ENCODE measurements at regions not wholly inside any gene's neighbourhood (a gene's known extent, or its start where the extent isn't known, plus 50 kb on each side); places are given as distances from the start of the nearest gene placed in this dataset.

DNA sequence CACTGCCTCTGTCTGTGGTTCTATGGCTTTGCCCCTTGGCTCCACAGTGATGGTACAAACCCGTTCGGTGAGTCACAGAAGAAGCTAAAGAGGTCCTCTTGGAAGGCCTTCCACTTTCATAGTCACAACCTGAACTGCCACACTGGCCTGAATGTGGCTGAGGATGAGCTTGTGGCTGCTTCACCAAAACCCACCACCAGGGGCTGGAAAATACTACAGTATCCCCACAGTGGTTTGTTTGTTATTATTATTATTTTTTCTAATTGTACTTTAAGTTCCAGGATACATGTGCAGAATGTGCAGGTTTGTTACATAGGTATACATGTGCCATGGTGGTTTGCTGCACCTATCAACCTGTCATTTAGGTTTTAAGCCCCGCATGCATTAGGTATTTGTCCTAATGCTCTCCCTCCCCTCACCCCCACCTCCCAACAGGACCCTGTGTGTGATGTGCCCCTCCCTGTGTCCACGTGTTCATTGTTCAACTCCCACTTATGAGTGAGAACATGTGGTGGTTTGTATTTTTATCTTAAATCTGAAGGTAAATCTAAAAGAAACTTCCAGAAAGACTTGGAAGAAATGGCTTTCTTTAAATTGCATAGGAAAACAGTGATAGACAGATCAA, 160.8 kb upstream of the NPSR1 start:
- no peak for TF ChIP-seq POLR2AphosphoS5 (IDR thresholded peaks at IDR 0.05; ENCODE audit: low read depth, low read length)
- TF ChIP-seq ZBTB33 (IDR thresholded peaks at IDR 0.05; ENCODE audit: extremely low read depth, insufficient replicate concordance, low read length) = no peak
- TF ChIP-seq CEBPB (IDR thresholded peaks at IDR 0.05; ENCODE audit: low read depth) = no peak
- peak; percentile 8 to 66 (median 59); a peak in 5 of 6 replicates for TF ChIP-seq CTCF (IDR thresholded peaks at IDR 0.05 in 2 of 3, conservative IDR thresholded peaks at IDR 0.05 in 1 of 3; ENCODE audit: borderline replicate concordance in 1 of 3, insufficient read depth in 1 of 3, low read depth in 2 of 3, low read length in 2 of 3)
- TF ChIP-seq, protein P1, sequence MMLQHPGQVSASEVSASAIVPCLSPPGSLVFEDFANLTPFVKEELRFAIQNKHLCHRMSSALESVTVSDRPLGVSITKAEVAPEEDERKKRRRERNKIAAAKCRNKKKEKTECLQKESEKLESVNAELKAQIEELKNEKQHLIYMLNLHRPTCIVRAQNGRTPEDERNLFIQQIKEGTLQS (IDR thresholded peaks at IDR 0.05) = no peak
